ENCODE measurements at regions not wholly inside any gene's neighbourhood (a gene's known extent, or its start where the extent isn't known, plus 50 kb on each side); places are given as distances from the start of the nearest gene placed in this dataset.
A peak's percentile ranks its signal among the peaks of the same experiment; 100 is the strongest.

- Histone ChIP-seq H3K27me3 (replicated peaks; ENCODE audit: control insufficient read depth, insufficient read depth, low read length) (no peaks in the 10 kb centered on the region), H3K9ac (ENCODE audit: low read length) (no peak overlapping the region), H3K4me1 (ENCODE audit: control insufficient read depth, insufficient read depth, low read length) (peaks cover 6% of the 10 kb centered on the region), H3K36me3 (ENCODE audit: control insufficient read depth, insufficient read depth, low read length, severe bottlenecking) (no peaks in the 10 kb centered on the region), H3K9me3 (ENCODE audit: control insufficient read depth, low read length) (peaks cover 7% of the 10 kb centered on the region), H3K4me3 (ENCODE audit: low read length) (peak overlapping the region; percentile 0)
- no peak for DNase-seq (ENCODE audit: low read depth)
Measured at GRCh38 chr2:183284606-183285005, 160.4 kb downstream of the NUP35 start.

- no peak for DNase-seq (ENCODE audit: low read depth)
- Histone ChIP-seq H3K4me1 (ENCODE audit: control insufficient read depth, insufficient read depth, low read length) (no peaks in the 10 kb centered on the region), H3K9ac (ENCODE audit: low read length) (no peak overlapping the region), H3K4me3 (ENCODE audit: low read length) (no peak overlapping the region), H3K36me3 (ENCODE audit: control insufficient read depth, insufficient read depth, low read length, severe bottlenecking) (no peaks in the 10 kb centered on the region), H3K27me3 (replicated peaks; ENCODE audit: control insufficient read depth, insufficient read depth, low read length) (no peaks in the 10 kb centered on the region), H3K9me3 (ENCODE audit: control insufficient read depth, low read length) (no peaks in the 10 kb centered on the region)
Measured at GRCh38 chr2:183291436-183291835, 167.2 kb downstream of the NUP35 start.

GRCh38 chr2:183292028-183292427 is 167.8 kb downstream of the NUP35 start:
- H3K4me3 ChIP-seq (ENCODE audit: low read length), result no peak overlapping the region

GRCh38 chr2:183339311-183339710 is 215.1 kb downstream of the NUP35 start:
- no peaks in the 10 kb centered on the region for H3K4me1 ChIP-seq (ENCODE audit: control insufficient read depth, insufficient read depth, low read length)
- no peaks in the 10 kb centered on the region for H3K27me3 ChIP-seq (replicated peaks; ENCODE audit: control insufficient read depth, insufficient read depth, low read length)
- H3K9me3 ChIP-seq (ENCODE audit: control insufficient read depth, low read length), result peaks cover 23% of the 10 kb centered on the region
- H3K9ac ChIP-seq (ENCODE audit: low read length), result no peak overlapping the region
- H3K4me3 ChIP-seq (ENCODE audit: low read length), result no peak overlapping the region
- no peak for DNase-seq (ENCODE audit: low read depth)
- H3K36me3 ChIP-seq (ENCODE audit: control insufficient read depth, insufficient read depth, low read length, severe bottlenecking), result no peaks in the 10 kb centered on the region

More at GRCh38 chr2:183292028-183292427, 167.8 kb downstream of the NUP35 start:
- Histone ChIP-seq H3K9ac (ENCODE audit: low read length) (no peak overlapping the region), H3K27me3 (replicated peaks; ENCODE audit: control insufficient read depth, insufficient read depth, low read length) (no peaks in the 10 kb centered on the region), H3K36me3 (ENCODE audit: control insufficient read depth, insufficient read depth, low read length, severe bottlenecking) (no peaks in the 10 kb centered on the region), H3K4me1 (ENCODE audit: control insufficient read depth, insufficient read depth, low read length) (no peaks in the 10 kb centered on the region), H3K9me3 (ENCODE audit: control insufficient read depth, low read length) (no peaks in the 10 kb centered on the region)
- DNase-seq (ENCODE audit: low read depth), result no peak

GRCh38 chr2:183341057-183341456 is 216.8 kb downstream of the NUP35 start:
- peaks cover 19% of the 10 kb centered on the region for H3K9me3 ChIP-seq (ENCODE audit: control insufficient read depth, low read length)
- H3K27me3 ChIP-seq (replicated peaks; ENCODE audit: control insufficient read depth, insufficient read depth, low read length), result no peaks in the 10 kb centered on the region
- H3K4me1 ChIP-seq (ENCODE audit: control insufficient read depth, insufficient read depth, low read length), result no peaks in the 10 kb centered on the region
- H3K4me3 ChIP-seq (ENCODE audit: low read length), result no peak overlapping the region
- H3K36me3 ChIP-seq (ENCODE audit: control insufficient read depth, insufficient read depth, low read length, severe bottlenecking), result no peaks in the 10 kb centered on the region
- no peak overlapping the region for H3K9ac ChIP-seq (ENCODE audit: low read length)
- DNase-seq (ENCODE audit: low read depth), result no peak

- no peaks in the 10 kb centered on the region for H3K36me3 ChIP-seq (ENCODE audit: control insufficient read depth, insufficient read depth, low read length, severe bottlenecking)
- H3K4me3 ChIP-seq (ENCODE audit: low read length), result no peak overlapping the region
- no peaks in the 10 kb centered on the region for H3K9me3 ChIP-seq (ENCODE audit: control insufficient read depth, low read length)
- DNase-seq (ENCODE audit: low read depth), result no peak
- no peak overlapping the region for H3K9ac ChIP-seq (ENCODE audit: low read length)
- no peaks in the 10 kb centered on the region for H3K27me3 ChIP-seq (replicated peaks; ENCODE audit: control insufficient read depth, insufficient read depth, low read length)
- H3K4me1 ChIP-seq (ENCODE audit: control insufficient read depth, insufficient read depth, low read length), result no peaks in the 10 kb centered on the region
Measured at GRCh38 chr2:183347969-183348368, 223.7 kb downstream of the NUP35 start.

GRCh38 chr2:183348492-183348891 is 224.2 kb downstream of the NUP35 start:
- H3K4me1 ChIP-seq (ENCODE audit: control insufficient read depth, insufficient read depth, low read length), result no peaks in the 10 kb centered on the region

GRCh38 chr2:183349091-183349490 is 224.8 kb downstream of the NUP35 start:
- Histone ChIP-seq H3K27me3 (replicated peaks; ENCODE audit: control insufficient read depth, insufficient read depth, low read length) (no peaks in the 10 kb centered on the region), H3K36me3 (ENCODE audit: control insufficient read depth, insufficient read depth, low read length, severe bottlenecking) (no peaks in the 10 kb centered on the region), H3K9me3 (ENCODE audit: control insufficient read depth, low read length) (no peaks in the 10 kb centered on the region), H3K4me1 (ENCODE audit: control insufficient read depth, insufficient read depth, low read length) (no peaks in the 10 kb centered on the region), H3K9ac (ENCODE audit: low read length) (no peak overlapping the region), H3K4me3 (ENCODE audit: low read length) (no peak overlapping the region)
- DNase-seq (ENCODE audit: low read depth), result no peak

More at GRCh38 chr2:183348492-183348891, 224.2 kb downstream of the NUP35 start:
- no peaks in the 10 kb centered on the region for H3K36me3 ChIP-seq (ENCODE audit: control insufficient read depth, insufficient read depth, low read length, severe bottlenecking)
- DNase-seq (ENCODE audit: low read depth), result no peak
- H3K4me3 ChIP-seq (ENCODE audit: low read length), result no peak overlapping the region
- H3K9ac ChIP-seq (ENCODE audit: low read length), result no peak overlapping the region
- H3K9me3 ChIP-seq (ENCODE audit: control insufficient read depth, low read length), result no peaks in the 10 kb centered on the region
- H3K27me3 ChIP-seq (replicated peaks; ENCODE audit: control insufficient read depth, insufficient read depth, low read length), result no peaks in the 10 kb centered on the region

- no peak overlapping the region for H3K9ac ChIP-seq (ENCODE audit: low read length)
- no peaks in the 10 kb centered on the region for H3K4me1 ChIP-seq (ENCODE audit: control insufficient read depth, insufficient read depth, low read length)
- H3K36me3 ChIP-seq (ENCODE audit: control insufficient read depth, insufficient read depth, low read length, severe bottlenecking), result no peaks in the 10 kb centered on the region
- H3K27me3 ChIP-seq (replicated peaks; ENCODE audit: control insufficient read depth, insufficient read depth, low read length), result no peaks in the 10 kb centered on the region
- peak; percentile 48 for DNase-seq (ENCODE audit: low read depth)
- H3K9me3 ChIP-seq (ENCODE audit: control insufficient read depth, low read length), result no peaks in the 10 kb centered on the region
- no peak overlapping the region for H3K4me3 ChIP-seq (ENCODE audit: low read length)
Measured at GRCh38 chr2:183359867-183360266, 235.6 kb downstream of the NUP35 start.

GRCh38 chr2:183371545-183371944 is 247.3 kb downstream of the NUP35 start:
- H3K9ac ChIP-seq (ENCODE audit: low read length), result no peak overlapping the region
- no peaks in the 10 kb centered on the region for H3K27me3 ChIP-seq (replicated peaks; ENCODE audit: control insufficient read depth, insufficient read depth, low read length)
- H3K9me3 ChIP-seq (ENCODE audit: control insufficient read depth, low read length), result no peaks in the 10 kb centered on the region
- H3K4me3 ChIP-seq (ENCODE audit: low read length), result no peak overlapping the region
- DNase-seq (ENCODE audit: low read depth), result no peak
- no peaks in the 10 kb centered on the region for H3K4me1 ChIP-seq (ENCODE audit: control insufficient read depth, insufficient read depth, low read length)
- H3K36me3 ChIP-seq (ENCODE audit: control insufficient read depth, insufficient read depth, low read length, severe bottlenecking), result no peaks in the 10 kb centered on the region

GRCh38 chr2:183375821-183376220 is 251.6 kb downstream of the NUP35 start:
- no peak for DNase-seq (ENCODE audit: low read depth)

GRCh38 chr2:183383854-183384253 is 259.6 kb downstream of the NUP35 start:
- Histone ChIP-seq H3K4me3 (ENCODE audit: low read length) (no peak overlapping the region), H3K9ac (ENCODE audit: low read length) (no peak overlapping the region), H3K4me1 (ENCODE audit: control insufficient read depth, insufficient read depth, low read length) (no peaks in the 10 kb centered on the region), H3K36me3 (ENCODE audit: control insufficient read depth, insufficient read depth, low read length, severe bottlenecking) (no peaks in the 10 kb centered on the region), H3K9me3 (ENCODE audit: control insufficient read depth, low read length) (peaks cover 20% of the 10 kb centered on the region), H3K27me3 (replicated peaks; ENCODE audit: control insufficient read depth, insufficient read depth, low read length) (no peaks in the 10 kb centered on the region)
- no peak for DNase-seq (ENCODE audit: low read depth)

More at GRCh38 chr2:183375821-183376220, 251.6 kb downstream of the NUP35 start:
- H3K36me3 ChIP-seq (ENCODE audit: control insufficient read depth, insufficient read depth, low read length, severe bottlenecking), result no peaks in the 10 kb centered on the region
- H3K27me3 ChIP-seq (replicated peaks; ENCODE audit: control insufficient read depth, insufficient read depth, low read length), result no peaks in the 10 kb centered on the region
- H3K9ac ChIP-seq (ENCODE audit: low read length), result no peak overlapping the region
- H3K4me3 ChIP-seq (ENCODE audit: low read length), result no peak overlapping the region
- H3K4me1 ChIP-seq (ENCODE audit: control insufficient read depth, insufficient read depth, low read length), result no peaks in the 10 kb centered on the region
- no peaks in the 10 kb centered on the region for H3K9me3 ChIP-seq (ENCODE audit: control insufficient read depth, low read length)

Measured in adipocyte (in vitro differentiated cells).